ENCODE measurements at regions not wholly inside any gene's neighbourhood (a gene's known extent, or its start where the extent isn't known, plus 50 kb on each side); places are given as distances from the start of the nearest gene placed in this dataset.

DNA sequence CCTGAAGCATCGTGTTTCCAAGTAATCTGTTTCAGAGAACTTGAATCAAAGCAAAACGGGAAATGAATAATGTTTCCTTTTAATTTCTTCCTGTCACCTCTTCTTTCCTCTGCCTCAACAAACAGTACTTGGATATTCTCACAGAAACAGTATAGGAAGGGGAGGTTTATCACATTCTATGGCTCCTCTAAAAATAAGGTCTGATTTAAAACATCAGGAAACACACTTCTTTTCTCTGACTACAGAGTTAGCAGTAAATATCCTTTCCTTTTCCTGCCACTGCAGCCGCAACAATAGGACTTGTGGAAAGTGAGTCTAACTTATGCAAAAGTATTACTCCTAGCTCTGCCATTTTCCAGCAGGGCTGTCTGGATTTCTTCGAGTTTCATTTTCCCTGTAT lies 62.3 kb downstream of the CH25H start:
- DNase-seq, result no peak
- Histone ChIP-seq H3K9me3 (no peaks in the 10 kb centered on the region), H3K27ac (no peak overlapping the region), H3K4me1 (no peaks in the 10 kb centered on the region), H3K27me3 (no peaks in the 10 kb centered on the region), H3K36me3 (no peaks in the 10 kb centered on the region), H3K4me3 (no peak overlapping the region)
- intact Hi-C loops (cut with DNase I; ENCODE audit: low total_unique reads), result no loop called here
- TF ChIP-seq, protein P1, sequence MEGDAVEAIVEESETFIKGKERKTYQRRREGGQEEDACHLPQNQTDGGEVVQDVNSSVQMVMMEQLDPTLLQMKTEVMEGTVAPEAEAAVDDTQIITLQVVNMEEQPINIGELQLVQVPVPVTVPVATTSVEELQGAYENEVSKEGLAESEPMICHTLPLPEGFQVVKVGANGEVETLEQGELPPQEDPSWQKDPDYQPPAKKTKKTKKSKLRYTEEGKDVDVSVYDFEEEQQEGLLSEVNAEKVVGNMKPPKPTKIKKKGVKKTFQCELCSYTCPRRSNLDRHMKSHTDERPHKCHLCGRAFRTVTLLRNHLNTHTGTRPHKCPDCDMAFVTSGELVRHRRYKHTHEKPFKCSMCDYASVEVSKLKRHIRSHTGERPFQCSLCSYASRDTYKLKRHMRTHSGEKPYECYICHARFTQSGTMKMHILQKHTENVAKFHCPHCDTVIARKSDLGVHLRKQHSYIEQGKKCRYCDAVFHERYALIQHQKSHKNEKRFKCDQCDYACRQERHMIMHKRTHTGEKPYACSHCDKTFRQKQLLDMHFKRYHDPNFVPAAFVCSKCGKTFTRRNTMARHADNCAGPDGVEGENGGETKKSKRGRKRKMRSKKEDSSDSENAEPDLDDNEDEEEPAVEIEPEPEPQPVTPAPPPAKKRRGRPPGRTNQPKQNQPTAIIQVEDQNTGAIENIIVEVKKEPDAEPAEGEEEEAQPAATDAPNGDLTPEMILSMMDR (IDR thresholded peaks at IDR 0.05 in 4 of 5, conservative IDR thresholded peaks at IDR 0.05 in 1 of 5), result no peak
- no peak for TF ChIP-seq POLR2A (IDR thresholded peaks at IDR 0.05)
- in situ Hi-C loops (cut with MboI; ENCODE audit: low sequenced_read_pairs in 4 of 4), result no loop called here
- no peak for ATAC-seq

DNA sequence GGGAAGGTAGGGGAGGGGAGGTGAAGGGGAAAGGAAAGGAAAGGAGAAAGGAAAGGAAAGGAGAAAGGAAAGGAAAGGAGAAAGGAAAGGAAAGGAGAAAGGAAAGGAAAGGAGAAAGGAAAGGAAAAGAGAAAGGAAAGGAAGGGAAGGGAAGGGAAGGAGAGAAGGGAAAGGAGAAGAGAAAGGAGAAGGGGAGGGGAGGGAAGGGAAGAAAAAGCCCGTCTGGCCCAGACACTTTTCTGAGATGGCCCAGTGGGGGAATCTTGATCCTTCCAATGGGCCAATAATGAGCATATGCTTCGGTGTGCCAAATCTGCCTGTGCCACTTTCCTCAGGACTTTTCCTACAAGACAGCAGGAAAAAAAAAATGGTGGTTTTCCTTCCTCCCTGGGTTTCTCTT lies 64.5 kb downstream of the CH25H start:
- no peaks in the 10 kb centered on the region for H3K27me3 ChIP-seq
- DNase-seq (no peak), ATAC-seq (no peak)
- no peaks in the 10 kb centered on the region for H3K36me3 ChIP-seq
- in situ Hi-C loops (cut with MboI; ENCODE audit: low sequenced_read_pairs in 4 of 4) (no loop called here), intact Hi-C loops (cut with DNase I; ENCODE audit: low total_unique reads) (no loop called here)
- H3K4me1 ChIP-seq, result no peaks in the 10 kb centered on the region
- H3K9me3 ChIP-seq, result no peaks in the 10 kb centered on the region
- no peak overlapping the region for H3K27ac ChIP-seq
- H3K4me3 ChIP-seq, result no peak overlapping the region
- TF ChIP-seq, protein P1 (IDR thresholded peaks at IDR 0.05 in 4 of 5, conservative IDR thresholded peaks at IDR 0.05 in 1 of 5), result no peak
- TF ChIP-seq POLR2A (IDR thresholded peaks at IDR 0.05), result no peak

DNA sequence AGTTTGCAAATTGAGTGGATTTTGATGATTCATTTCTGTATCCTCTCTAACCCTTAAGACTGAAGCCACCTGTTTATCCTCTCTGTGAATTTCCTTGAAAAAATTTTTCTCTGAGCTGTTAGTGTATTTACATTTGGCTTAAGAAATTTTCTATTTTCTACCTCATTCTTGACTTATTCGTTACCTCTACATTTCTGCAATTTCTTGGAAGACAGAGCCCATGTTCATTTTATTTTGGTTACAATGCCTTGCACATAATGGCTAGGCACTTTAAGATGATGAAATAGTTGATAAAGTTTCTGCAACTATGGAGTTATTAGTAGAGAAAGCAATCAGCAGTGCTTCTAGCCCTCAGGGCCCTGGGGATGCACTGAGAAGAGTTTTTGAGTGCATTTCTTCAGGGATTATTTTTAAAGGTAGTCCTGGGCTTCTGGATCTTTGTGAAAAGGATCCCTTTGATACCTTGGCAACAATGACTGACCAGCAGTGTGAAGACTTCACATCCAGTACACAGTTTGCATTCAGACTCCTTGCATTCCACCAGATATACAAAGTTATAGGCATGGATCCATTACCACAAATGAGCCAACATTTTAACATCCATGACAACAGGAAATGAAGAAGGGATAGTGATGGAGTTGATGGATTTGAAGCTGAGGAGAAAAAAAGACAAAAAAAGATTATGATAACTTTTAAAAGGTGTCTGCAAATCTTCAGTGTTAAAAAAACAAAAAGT lies 68.2 kb downstream of the CH25H start:
- Histone ChIP-seq H3K4me3 (no peak overlapping the region), H3K27me3 (no peaks in the 10 kb centered on the region), H3K27ac (no peak overlapping the region), H3K9me3 (no peaks in the 10 kb centered on the region), H3K4me1 (no peaks in the 10 kb centered on the region), H3K36me3 (no peaks in the 10 kb centered on the region)
- in situ Hi-C loops (cut with MboI; ENCODE audit: low sequenced_read_pairs in 4 of 4) (no loop called here), intact Hi-C loops (cut with DNase I; ENCODE audit: low total_unique reads) (no loop called here)
- DNase-seq (no peak), ATAC-seq (no peak)
- TF ChIP-seq, protein P1 (IDR thresholded peaks at IDR 0.05 in 4 of 5, conservative IDR thresholded peaks at IDR 0.05 in 1 of 5), result no peak
- TF ChIP-seq POLR2A (IDR thresholded peaks at IDR 0.05), result no peak

DNA sequence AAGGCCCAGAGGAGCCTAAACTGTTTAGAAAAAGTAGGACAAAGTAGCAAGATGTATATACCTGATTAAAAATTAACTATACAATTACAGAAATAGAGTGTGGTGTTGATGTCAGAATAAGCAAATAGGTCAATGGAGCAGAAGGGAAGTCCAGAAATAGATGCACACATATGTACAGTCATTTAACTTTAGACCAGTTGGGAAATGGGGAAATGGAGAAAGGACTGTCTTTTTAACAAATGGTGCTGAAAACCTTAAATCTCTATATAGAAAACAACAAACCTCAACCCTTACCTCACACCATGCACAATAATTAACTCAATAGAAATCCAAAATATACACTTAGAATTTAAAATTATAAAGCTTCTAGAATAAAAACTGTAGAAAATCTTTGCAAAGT lies 72.2 kb downstream of the CH25H start:
- DNase-seq (no peak), ATAC-seq (no peak)
- no peaks in the 10 kb centered on the region for H3K27me3 ChIP-seq
- H3K4me3 ChIP-seq, result no peak overlapping the region
- in situ Hi-C loops (cut with MboI; ENCODE audit: low sequenced_read_pairs in 4 of 4) (no loop called here), intact Hi-C loops (cut with DNase I; ENCODE audit: low total_unique reads) (no loop called here)
- TF ChIP-seq, protein P1 (IDR thresholded peaks at IDR 0.05 in 4 of 5, conservative IDR thresholded peaks at IDR 0.05 in 1 of 5), result no peak
- no peak for TF ChIP-seq POLR2A (IDR thresholded peaks at IDR 0.05)
- H3K9me3 ChIP-seq, result no peaks in the 10 kb centered on the region
- H3K27ac ChIP-seq, result no peak overlapping the region
- no peaks in the 10 kb centered on the region for H3K36me3 ChIP-seq
- no peaks in the 10 kb centered on the region for H3K4me1 ChIP-seq

DNA sequence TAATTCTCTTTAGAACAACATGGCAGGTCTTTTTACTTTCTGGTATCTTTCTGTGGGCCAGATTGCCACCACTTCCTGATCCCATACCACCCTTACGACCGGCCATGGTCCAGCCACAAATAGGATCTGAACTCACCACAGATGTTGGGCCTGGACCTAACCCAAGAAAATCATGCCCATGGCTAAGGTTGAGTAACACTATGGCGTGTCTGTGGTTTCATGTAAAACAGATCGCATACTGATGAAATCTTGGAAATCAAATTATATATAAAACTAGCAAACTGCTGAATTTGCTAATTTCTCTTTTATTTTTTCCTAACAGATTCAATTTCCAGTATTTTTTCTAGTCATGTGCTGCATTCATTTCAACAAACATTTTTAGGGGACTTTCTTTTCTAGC lies 77.2 kb downstream of the CH25H start:
- Histone ChIP-seq H3K27me3 (no peaks in the 10 kb centered on the region), H3K4me3 (no peak overlapping the region), H3K27ac (no peak overlapping the region), H3K36me3 (no peaks in the 10 kb centered on the region), H3K4me1 (no peaks in the 10 kb centered on the region), H3K9me3 (no peaks in the 10 kb centered on the region)
- ATAC-seq (no peak), DNase-seq (peak; percentile 2 to 14)
- in situ Hi-C loops (cut with MboI; ENCODE audit: low sequenced_read_pairs in 4 of 4) (no loop called here), intact Hi-C loops (cut with DNase I; ENCODE audit: low total_unique reads) (no loop called here)
- TF ChIP-seq, protein P1 (IDR thresholded peaks at IDR 0.05 in 4 of 5, conservative IDR thresholded peaks at IDR 0.05 in 1 of 5), result no peak
- TF ChIP-seq POLR2A (IDR thresholded peaks at IDR 0.05), result no peak
